ENCODE measurements at regions not wholly inside any gene's neighbourhood (a gene's known extent, or its start where the extent isn't known, plus 50 kb on each side); places are given as distances from the start of the nearest gene placed in this dataset.

DNA sequence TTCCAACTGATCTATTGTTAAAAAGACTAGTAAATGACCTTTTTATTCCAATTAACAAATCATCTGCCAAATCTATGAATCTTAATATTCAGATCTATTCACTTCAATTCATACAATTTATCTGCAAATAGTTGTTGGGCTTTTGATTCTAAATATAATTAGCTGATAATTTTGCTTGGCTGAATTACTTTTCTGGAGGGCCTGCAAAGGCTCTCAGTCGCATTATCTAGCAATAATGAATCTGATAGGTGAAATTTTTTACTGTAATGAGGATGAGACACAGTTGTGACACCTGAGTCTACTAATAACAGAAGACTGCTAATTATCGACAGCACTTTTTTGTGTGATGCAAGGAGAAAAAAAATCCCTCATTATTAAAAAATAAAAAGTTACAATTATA is 565.1 kb downstream of the ZEB2 start:
- no peak overlapping the region for H3K27ac Mint-ChIP-seq
- H3K9me3 Mint-ChIP-seq = no peaks in the 10 kb centered on the region
- no peaks in the 10 kb centered on the region for H3K4me1 ChIP-seq (ENCODE audit: control insufficient read depth, insufficient read depth, low read length)
- no peaks in the 10 kb centered on the region for H3K27me3 Mint-ChIP-seq (ENCODE audit: low read depth in 2 of 2)
- no peak for ATAC-seq
- DNase-seq = no peak
- intact Hi-C loops (cut with micrococcal nuclease) = no loop called here
- H3K36me3 Mint-ChIP-seq = peaks cover 1% of the 10 kb centered on the region
- no peak overlapping the region for H3K4me3 Mint-ChIP-seq
- H3K4me3 ChIP-seq (ENCODE audit: low read length) = no peak overlapping the region
- no peaks in the 10 kb centered on the region for H3K9me3 ChIP-seq (ENCODE audit: control insufficient read depth, insufficient read depth, low read length)
- TF ChIP-seq, protein P1, sequence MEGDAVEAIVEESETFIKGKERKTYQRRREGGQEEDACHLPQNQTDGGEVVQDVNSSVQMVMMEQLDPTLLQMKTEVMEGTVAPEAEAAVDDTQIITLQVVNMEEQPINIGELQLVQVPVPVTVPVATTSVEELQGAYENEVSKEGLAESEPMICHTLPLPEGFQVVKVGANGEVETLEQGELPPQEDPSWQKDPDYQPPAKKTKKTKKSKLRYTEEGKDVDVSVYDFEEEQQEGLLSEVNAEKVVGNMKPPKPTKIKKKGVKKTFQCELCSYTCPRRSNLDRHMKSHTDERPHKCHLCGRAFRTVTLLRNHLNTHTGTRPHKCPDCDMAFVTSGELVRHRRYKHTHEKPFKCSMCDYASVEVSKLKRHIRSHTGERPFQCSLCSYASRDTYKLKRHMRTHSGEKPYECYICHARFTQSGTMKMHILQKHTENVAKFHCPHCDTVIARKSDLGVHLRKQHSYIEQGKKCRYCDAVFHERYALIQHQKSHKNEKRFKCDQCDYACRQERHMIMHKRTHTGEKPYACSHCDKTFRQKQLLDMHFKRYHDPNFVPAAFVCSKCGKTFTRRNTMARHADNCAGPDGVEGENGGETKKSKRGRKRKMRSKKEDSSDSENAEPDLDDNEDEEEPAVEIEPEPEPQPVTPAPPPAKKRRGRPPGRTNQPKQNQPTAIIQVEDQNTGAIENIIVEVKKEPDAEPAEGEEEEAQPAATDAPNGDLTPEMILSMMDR (IDR thresholded peaks at IDR 0.05) = no peak
- 93% methylated on average over 1 of the region's 2 CpGs for WGBS (ENCODE audit: insufficient coverage)
- H3K27ac ChIP-seq (ENCODE audit: low read length) = no peak overlapping the region
- H3K36me3 ChIP-seq (ENCODE audit: control insufficient read depth, insufficient read depth, low read length) = peaks cover 2% of the 10 kb centered on the region
- H3K4me1 Mint-ChIP-seq = no peaks in the 10 kb centered on the region
- no peaks in the 10 kb centered on the region for H3K27me3 ChIP-seq (ENCODE audit: control insufficient read depth, insufficient read depth, low read length)

DNA sequence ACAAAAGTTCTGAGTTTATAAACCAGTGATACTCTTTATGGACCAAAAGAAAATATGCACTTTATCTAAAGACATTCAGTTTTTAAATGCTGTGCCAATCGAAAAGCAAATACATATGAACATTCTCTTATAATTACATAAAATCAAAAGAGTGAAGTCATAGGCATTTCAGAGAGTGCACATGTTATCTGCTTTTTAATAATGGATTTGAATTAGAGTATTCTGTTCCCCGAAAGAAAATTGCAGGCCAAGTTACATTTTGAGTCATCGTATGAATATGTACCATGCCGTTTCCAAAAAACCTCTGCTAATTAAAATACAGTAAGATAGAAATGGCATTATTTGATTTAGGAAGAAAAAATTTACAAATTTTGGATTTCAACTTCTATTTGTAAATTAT is 565.7 kb downstream of the ZEB2 start:
- Histone ChIP-seq H3K27me3 (ENCODE audit: control insufficient read depth, insufficient read depth, low read length) (no peaks in the 10 kb centered on the region), H3K36me3 (ENCODE audit: control insufficient read depth, insufficient read depth, low read length) (peaks cover 2% of the 10 kb centered on the region), H3K4me1 (ENCODE audit: control insufficient read depth, insufficient read depth, low read length) (no peaks in the 10 kb centered on the region), H3K9me3 (ENCODE audit: control insufficient read depth, insufficient read depth, low read length) (no peaks in the 10 kb centered on the region), H3K27ac (ENCODE audit: low read length) (no peak overlapping the region), H3K4me3 (ENCODE audit: low read length) (no peak overlapping the region)
- Mint-ChIP-seq H3K27me3 (ENCODE audit: low read depth in 2 of 2) (no peaks in the 10 kb centered on the region), H3K9me3 (no peaks in the 10 kb centered on the region), H3K4me1 (no peaks in the 10 kb centered on the region), H3K36me3 (no peaks in the 10 kb centered on the region), H3K27ac (no peak overlapping the region), H3K4me3 (no peak overlapping the region)
- intact Hi-C loops (cut with micrococcal nuclease) = no loop called here
- WGBS (ENCODE audit: insufficient coverage) = 100% methylated on average over 1 of the region's 4 CpGs
- TF ChIP-seq, protein P1 (IDR thresholded peaks at IDR 0.05) = no peak
- ATAC-seq = no peak
- no peak for DNase-seq

DNA sequence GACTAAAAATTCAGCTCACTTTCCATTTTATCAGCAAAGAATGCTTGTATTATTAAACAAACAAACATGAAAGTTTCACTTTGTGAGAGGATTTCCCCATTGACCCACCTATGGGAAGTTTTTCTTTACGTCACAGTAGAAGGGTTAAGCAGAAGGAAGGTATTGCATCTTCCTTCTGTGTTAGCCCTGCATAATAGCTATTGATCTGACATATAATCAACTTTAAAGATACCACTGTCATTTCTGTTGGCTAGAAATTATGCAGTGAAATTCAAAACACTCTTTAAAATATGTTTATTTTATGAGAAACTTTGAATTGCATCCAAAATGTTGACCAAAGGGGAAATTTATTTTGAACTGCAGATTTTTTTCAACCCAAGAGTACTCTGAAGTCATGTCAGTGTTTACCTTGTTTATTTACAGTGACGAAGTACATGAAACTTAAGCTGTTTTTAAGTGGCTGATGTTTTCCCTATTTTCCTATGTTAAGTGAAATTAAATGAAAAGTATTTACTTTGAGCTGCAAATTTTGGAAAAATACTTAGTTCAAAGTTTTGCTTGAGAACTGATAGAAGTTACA is 566.4 kb downstream of the ZEB2 start:
- H3K27me3 Mint-ChIP-seq (ENCODE audit: low read depth in 2 of 2) = no peaks in the 10 kb centered on the region
- 100% methylated on average over 1 of the region's 2 CpGs for WGBS (ENCODE audit: insufficient coverage)
- intact Hi-C loops (cut with micrococcal nuclease) = no loop called here
- Histone ChIP-seq H3K36me3 (ENCODE audit: control insufficient read depth, insufficient read depth, low read length) (peaks cover 2% of the 10 kb centered on the region), H3K4me3 (ENCODE audit: low read length) (no peak overlapping the region), H3K9me3 (ENCODE audit: control insufficient read depth, insufficient read depth, low read length) (no peaks in the 10 kb centered on the region), H3K27ac (ENCODE audit: low read length) (no peak overlapping the region), H3K4me1 (ENCODE audit: control insufficient read depth, insufficient read depth, low read length) (no peaks in the 10 kb centered on the region), H3K27me3 (ENCODE audit: control insufficient read depth, insufficient read depth, low read length) (no peaks in the 10 kb centered on the region)
- H3K9me3 Mint-ChIP-seq = no peaks in the 10 kb centered on the region
- no peaks in the 10 kb centered on the region for H3K36me3 Mint-ChIP-seq
- TF ChIP-seq, protein P1 (IDR thresholded peaks at IDR 0.05) = no peak
- ATAC-seq = no peak
- no peaks in the 10 kb centered on the region for H3K4me1 Mint-ChIP-seq
- no peak overlapping the region for H3K4me3 Mint-ChIP-seq
- no peak for DNase-seq
- no peak overlapping the region for H3K27ac Mint-ChIP-seq

DNA sequence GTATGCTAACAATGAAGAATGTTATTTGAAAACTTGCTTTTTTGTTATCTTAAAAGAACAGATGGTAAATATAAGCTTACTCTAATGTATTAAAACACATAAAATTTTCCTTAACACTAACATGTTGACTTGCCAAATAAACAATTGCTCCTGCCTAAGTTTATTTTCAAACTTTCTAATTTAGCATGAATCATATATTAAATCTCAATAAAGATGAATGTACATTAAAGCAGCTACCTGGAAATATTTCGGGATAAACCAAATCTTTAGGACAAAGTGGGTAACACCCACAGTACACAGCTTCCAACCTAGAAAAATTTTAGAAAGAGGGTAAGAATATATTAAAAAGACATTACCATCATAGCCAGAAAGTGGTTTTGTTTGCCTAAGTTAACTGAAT is 567.4 kb downstream of the ZEB2 start:
- intact Hi-C loops (cut with micrococcal nuclease) = no loop called here
- peaks cover 2% of the 10 kb centered on the region for H3K36me3 ChIP-seq (ENCODE audit: control insufficient read depth, insufficient read depth, low read length)
- H3K4me1 Mint-ChIP-seq = peaks cover 0 to 4% of the 10 kb centered on the region in 2 donors
- no peak overlapping the region for H3K27ac Mint-ChIP-seq
- H3K36me3 Mint-ChIP-seq = no peaks in the 10 kb centered on the region
- DNase-seq = no peak
- no peak overlapping the region for H3K4me3 ChIP-seq (ENCODE audit: low read length)
- no peaks in the 10 kb centered on the region for H3K4me1 ChIP-seq (ENCODE audit: control insufficient read depth, insufficient read depth, low read length)
- no peak for ATAC-seq
- no peak overlapping the region for H3K4me3 Mint-ChIP-seq
- no peaks in the 10 kb centered on the region for H3K9me3 Mint-ChIP-seq
- no peaks in the 10 kb centered on the region for H3K27me3 Mint-ChIP-seq (ENCODE audit: low read depth in 2 of 2)
- no peaks in the 10 kb centered on the region for H3K27me3 ChIP-seq (ENCODE audit: control insufficient read depth, insufficient read depth, low read length)
- TF ChIP-seq, protein P1 (IDR thresholded peaks at IDR 0.05) = no peak
- no peak overlapping the region for H3K27ac ChIP-seq (ENCODE audit: low read length)
- no peaks in the 10 kb centered on the region for H3K9me3 ChIP-seq (ENCODE audit: control insufficient read depth, insufficient read depth, low read length)
- WGBS (ENCODE audit: insufficient coverage) = no CpG with 5 or more reads among the region's 1 CpG

Measured in natural killer cell (primary cell).